Mesenchymal stem cell (in vitro differentiated cells and primary cell): ENCODE measurements at regions not wholly inside any gene's neighbourhood (a gene's known extent, or its start where the extent isn't known, plus 50 kb on each side); places are given as distances from the start of the nearest gene placed in this dataset.
A peak's percentile ranks its signal among the peaks of the same experiment; 100 is the strongest.
"Not testable (repeated sequence)": the region's sequence is repeated elsewhere in the genome, so short reads cannot be mapped to it uniquely, and the experiment has no call there.

Experiments used
- DNase-seq: peaks from one replicate; pipeline ENCODE4 v3.0.0-alpha.2; 2013
- H2AFZ ChIP-seq: one replicate; pipeline ENCODE4 v1.6.1; 2013; ENCODE audit warnings: low read depth, mild to moderate bottlenecking, control low read depth, inconsistent platforms, low read length, moderate library complexity
- H2AK5ac ChIP-seq: 2 replicates; pipeline ENCODE4 v1.6.1; 2013; ENCODE audit warnings: low read length, moderate library complexity, mild to moderate bottlenecking, inconsistent platforms; ENCODE audit not compliant: severe bottlenecking
- H2BK120ac ChIP-seq: one replicate; pipeline ENCODE4 v1.6.1; 2013; ENCODE audit warnings: low read depth, mild to moderate bottlenecking, inconsistent platforms, low read length, moderate library complexity
- H2BK12ac ChIP-seq, 2 experiments: one replicate each; pipeline ENCODE4 v1.6.1; 2013; ENCODE audit warnings: inconsistent platforms in 2 of 2, low read length in 2 of 2, mild to moderate bottlenecking in 2 of 2, moderate library complexity in 2 of 2, control low read depth in 1 of 2
- H2BK15ac ChIP-seq: one replicate; pipeline ENCODE4 v1.6.1; 2013; ENCODE audit warnings: mild to moderate bottlenecking, low read depth, inconsistent platforms; ENCODE audit not compliant: poor library complexity, severe bottlenecking
- H2BK5ac ChIP-seq: 2 replicates; pipeline ENCODE4 v1.6.1; 2013; ENCODE audit warnings: low read depth, mild to moderate bottlenecking, low read length, control low read depth, inconsistent platforms; ENCODE audit not compliant: poor library complexity, severe bottlenecking
- H3K14ac ChIP-seq, 2 experiments: one replicate each; pipeline ENCODE4 v1.6.1; 2013; ENCODE audit warnings: inconsistent platforms in 2 of 2, low read length in 2 of 2, control low read depth in 1 of 2, mild to moderate bottlenecking in 1 of 2, moderate library complexity in 1 of 2
- H3K18ac ChIP-seq, 2 experiments: one replicate each; pipeline ENCODE4 v1.6.1; 2013; ENCODE audit warnings: inconsistent platforms in 2 of 2, low read length in 2 of 2, control low read depth in 1 of 2, low read depth in 1 of 2, mild to moderate bottlenecking in 1 of 2
- H3K23ac ChIP-seq, 2 experiments: one replicate each; pipeline ENCODE4 v1.6.1; 2013; ENCODE audit warnings: inconsistent platforms in 2 of 2, low read length in 2 of 2, mild to moderate bottlenecking in 2 of 2, moderate library complexity in 2 of 2, control low read depth in 1 of 2
- H3K27ac ChIP-seq: 2 replicates; pipeline ENCODE4 v1.5.1; 2013; ENCODE audit warnings: mild to moderate bottlenecking, moderate library complexity, low read length, control low read depth, inconsistent platforms; ENCODE audit not compliant: poor library complexity, severe bottlenecking
- H3K27me3 ChIP-seq, 2 experiments: 2 replicates each; pipeline versions ENCODE4 v1.6.1 to v1.7.0; 2013; ENCODE audit warnings: low read length in 2 of 2, mild to moderate bottlenecking in 2 of 2, moderate library complexity in 2 of 2, control low read depth in 1 of 2, inconsistent platforms in 1 of 2; ENCODE audit not compliant: control insufficient read depth in 1 of 2, insufficient read depth in 1 of 2
- H3K36me3 ChIP-seq, 2 experiments: 2 replicates each; pipeline versions ENCODE4 v1.6.1 to v1.7.0; 2013; ENCODE audit warnings: low read length in 2 of 2, control low read depth in 1 of 2, inconsistent platforms in 1 of 2, low read depth in 1 of 2, mild to moderate bottlenecking in 1 of 2; ENCODE audit not compliant: insufficient read depth in 2 of 2, control insufficient read depth in 1 of 2
- H3K4ac ChIP-seq, 2 experiments: one replicate each; pipeline ENCODE4 v1.6.1; 2013; ENCODE audit warnings: inconsistent platforms in 2 of 2, low read length in 2 of 2, mild to moderate bottlenecking in 2 of 2, moderate library complexity in 2 of 2, control low read depth in 1 of 2, low read depth in 1 of 2
- H3K4me1 ChIP-seq: 2 replicates; pipeline ENCODE4 v1.6.1; 2013; ENCODE audit warnings: low read depth, low read length, control low read depth; ENCODE audit not compliant: control insufficient read depth, insufficient read depth
- H3K4me2 ChIP-seq: 2 replicates; pipeline ENCODE4 v1.6.1; 2013; ENCODE audit warnings: low read length, mild to moderate bottlenecking, inconsistent platforms; ENCODE audit not compliant: poor library complexity, severe bottlenecking
- H3K4me3 ChIP-seq, 2 experiments: 2 replicates each; pipeline versions ENCODE4 v1.5.1 to v1.7.0; 2013; ENCODE audit warnings: low read length in 2 of 2, mild to moderate bottlenecking in 2 of 2, control low read depth in 1 of 2, low read depth in 1 of 2; ENCODE audit not compliant: insufficient read depth in 1 of 2
- H3K79me1 ChIP-seq: replicated peaks from 2 replicates; pipeline ENCODE4 v1.6.1; 2013; ENCODE audit warnings: mild to moderate bottlenecking, control low read depth, low read length, inconsistent platforms; ENCODE audit not compliant: poor library complexity, severe bottlenecking
- H3K9ac ChIP-seq: 2 replicates; pipeline ENCODE4 v1.7.0; 2013; ENCODE audit warnings: mild to moderate bottlenecking, low read length, moderate library complexity
- H3K9me3 ChIP-seq: 2 replicates; pipeline ENCODE4 v1.7.0; 2013; ENCODE audit warnings: mild to moderate bottlenecking, low read length; ENCODE audit not compliant: control insufficient read depth
- H4K8ac ChIP-seq: one replicate; pipeline ENCODE4 v1.6.1; 2013; ENCODE audit warnings: inconsistent platforms, mild to moderate bottlenecking, low read length, moderate library complexity
- H4K91ac ChIP-seq: one replicate; pipeline ENCODE4 v1.6.1; 2013; ENCODE audit warnings: mild to moderate bottlenecking, low read length, inconsistent platforms
- WGBS: methylation state at CpG from one replicate; pipeline ENCODE4 v1.1.7; 2013; ENCODE audit warnings: mixed read lengths; 5-methylcytosine and 5-hydroxymethylcytosine counted together

DNA sequence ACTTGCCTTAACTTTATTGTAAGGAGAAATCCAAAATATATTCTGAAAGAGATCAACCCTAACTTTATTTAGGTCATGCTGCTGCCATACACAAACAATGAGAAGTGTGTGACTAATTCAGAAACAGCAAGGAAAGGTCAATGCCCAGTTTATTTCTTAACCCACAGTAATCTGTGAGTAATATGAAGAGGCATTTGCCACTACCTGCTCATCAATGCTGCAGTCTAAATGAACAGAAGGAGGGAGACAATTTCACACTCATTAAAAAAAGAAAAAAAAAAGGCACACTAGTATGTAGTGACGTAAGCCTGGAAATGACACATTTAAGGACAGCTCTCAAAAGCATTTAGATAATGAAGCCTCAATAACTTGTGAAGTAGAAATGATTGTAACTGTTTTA, 90.5 kb upstream of the FOXN3 start:
- no peak overlapping the region for H3K4me3 ChIP-seq
- H2BK120ac ChIP-seq, result no peak overlapping the region
- H3K23ac ChIP-seq, result no peak overlapping the region
- no peak overlapping the region for H3K18ac ChIP-seq
- H2AK5ac ChIP-seq, result no peak overlapping the region
- H2BK15ac ChIP-seq, result no peak overlapping the region
- H3K4me1 ChIP-seq, result peaks cover 29% of the 10 kb centered on the region
- peak overlapping the region; percentile 85 for H3K27ac ChIP-seq
- H4K8ac ChIP-seq, result no peak overlapping the region
- no peak overlapping the region for H2BK5ac ChIP-seq
- H3K14ac ChIP-seq, result no peak overlapping the region
- no peak overlapping the region for H2BK12ac ChIP-seq
- peak; percentile 83 for DNase-seq
- H3K9me3 ChIP-seq, result no peaks in the 10 kb centered on the region
- no peak overlapping the region for H2AFZ ChIP-seq
- no CpG with 5 or more reads among the region's 1 CpG for WGBS
- no peaks in the 10 kb centered on the region for H3K27me3 ChIP-seq
- H4K91ac ChIP-seq, result no peak overlapping the region
- H3K79me1 ChIP-seq, result peaks cover 5% of the 10 kb centered on the region
- H3K4me2 ChIP-seq, result no peak overlapping the region
- H3K36me3 ChIP-seq, result no peaks in the 10 kb centered on the region
- no peak overlapping the region for H3K9ac ChIP-seq
- no peak overlapping the region for H3K4ac ChIP-seq

DNA sequence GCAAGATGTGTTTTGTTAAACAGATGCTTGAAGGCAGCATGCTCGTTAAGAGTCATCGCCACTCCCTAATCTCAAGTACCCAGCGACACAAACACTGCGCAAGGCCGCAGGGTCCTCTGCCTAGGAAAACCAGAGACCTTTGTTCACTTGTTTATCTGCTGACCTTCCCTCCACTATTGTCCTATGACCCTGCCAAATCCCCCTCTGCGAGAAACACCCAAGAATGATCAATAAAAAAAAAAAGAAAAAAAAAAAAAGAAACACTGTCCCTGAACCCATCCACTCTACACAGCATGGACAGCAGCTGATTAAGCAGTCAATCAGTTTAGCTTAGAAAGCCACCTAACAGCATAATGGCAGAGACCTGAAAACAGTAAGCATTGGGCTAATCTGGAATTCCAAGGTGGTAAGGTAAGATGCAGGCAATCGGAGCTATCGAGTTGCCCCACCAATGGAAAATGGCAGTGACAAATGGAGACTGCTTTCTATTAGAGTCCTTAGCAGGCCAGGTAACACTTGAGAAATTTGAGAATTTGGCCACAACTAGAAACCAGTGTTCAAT, 89.9 kb upstream of the FOXN3 start:
- peaks cover 29% of the 10 kb centered on the region for H3K4me1 ChIP-seq
- H2BK15ac ChIP-seq, H3K36me3 ChIP-seq, H3K4me3 ChIP-seq, H3K23ac ChIP-seq, H3K27me3 ChIP-seq, H3K4me2 ChIP-seq, H2BK120ac ChIP-seq, H3K14ac ChIP-seq, H2AFZ ChIP-seq, H3K4ac ChIP-seq, H3K79me1 ChIP-seq, H3K18ac ChIP-seq, H3K9me3 ChIP-seq, H3K9ac ChIP-seq, H4K91ac ChIP-seq, H2BK12ac ChIP-seq, H2BK5ac ChIP-seq: not testable (repeated sequence)
- peak overlapping the region; percentile 71 for H2AK5ac ChIP-seq
- peak overlapping the region; percentile 85 for H3K27ac ChIP-seq
- 5% methylated on average over 7 of the region's 8 CpGs for WGBS
- H4K8ac ChIP-seq, result peak overlapping the region; percentile 76
- DNase-seq, result peak; percentile 41

- Histone ChIP-seq H4K8ac (no peak overlapping the region), H3K4me3 (peak overlapping the region in 1 of 2 experiments; percentile 18), H2BK15ac (no peak overlapping the region), H3K4ac (no peak overlapping the region), H3K18ac (no peak overlapping the region), H3K9me3 (no peaks in the 10 kb centered on the region), H3K36me3 (peaks cover 0 to 6% of the 10 kb centered on the region in 2 experiments), H3K9ac (peak overlapping the region; percentile 8), H3K79me1 (peaks cover 7% of the 10 kb centered on the region), H2AFZ (no peak overlapping the region), H3K27ac (no peak overlapping the region), H2AK5ac (peak overlapping the region; percentile 49), H3K4me1 (peaks cover 18% of the 10 kb centered on the region), H3K27me3 (no peaks in the 10 kb centered on the region), H2BK5ac (no peak overlapping the region), H3K14ac (no peak overlapping the region), H2BK12ac (no peak overlapping the region), H3K23ac (no peak overlapping the region), H3K4me2 (no peak overlapping the region), H4K91ac (no peak overlapping the region), H2BK120ac (no peak overlapping the region)
- DNase-seq, result peak; percentile 72
- 77% methylated on average over 5 of the region's 6 CpGs for WGBS
These were observed 87.7 kb upstream of the FOXN3 start for GRCh38 chr14:89504602-89505313.

DNA sequence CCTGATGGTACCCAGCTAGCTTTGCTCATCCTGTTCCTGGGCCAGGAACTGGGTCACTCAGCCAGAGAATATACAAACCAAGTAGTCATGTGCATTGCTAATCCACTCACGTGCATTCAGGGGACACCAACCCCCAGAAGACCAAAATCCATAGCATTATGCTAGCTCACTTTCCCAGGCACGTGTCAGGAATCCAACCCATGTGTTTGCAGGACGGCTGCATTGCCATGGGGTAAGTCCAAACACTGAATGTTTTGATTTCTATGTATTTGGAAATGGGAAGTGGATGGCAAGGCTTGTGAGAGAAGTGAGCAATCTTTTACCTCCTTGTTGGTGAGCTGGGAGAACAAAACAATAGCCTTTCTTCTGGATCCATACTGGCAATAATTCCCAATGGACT, 87.1 kb upstream of the FOXN3 start:
- H2BK120ac ChIP-seq, result no peak overlapping the region
- H3K4me3 ChIP-seq, result peak overlapping the region in 1 of 2 experiments; percentile 18
- no peaks in the 10 kb centered on the region for H3K9me3 ChIP-seq
- no peak overlapping the region for H4K91ac ChIP-seq
- no peak overlapping the region for H3K27ac ChIP-seq
- 94% methylated on average over 3 of the region's 3 CpGs for WGBS
- no peak overlapping the region for H2BK5ac ChIP-seq
- no peak overlapping the region for H3K23ac ChIP-seq
- no peak overlapping the region for H3K14ac ChIP-seq
- H3K36me3 ChIP-seq, result peaks cover 0 to 6% of the 10 kb centered on the region in 2 experiments
- no peak for DNase-seq
- H2BK12ac ChIP-seq, result no peak overlapping the region
- no peak overlapping the region for H3K18ac ChIP-seq
- no peak overlapping the region for H3K4me2 ChIP-seq
- no peak overlapping the region for H2AK5ac ChIP-seq
- peaks cover 16% of the 10 kb centered on the region for H3K4me1 ChIP-seq
- no peak overlapping the region for H3K4ac ChIP-seq
- no peak overlapping the region for H2BK15ac ChIP-seq
- no peak overlapping the region for H2AFZ ChIP-seq
- H3K27me3 ChIP-seq, result no peaks in the 10 kb centered on the region
- peak overlapping the region; percentile 8 for H3K9ac ChIP-seq
- peaks cover 7% of the 10 kb centered on the region for H3K79me1 ChIP-seq
- H4K8ac ChIP-seq, result no peak overlapping the region
